CD4-positive, CD25-positive, alpha-beta regulatory T cell (primary cell): ENCODE measurements at regions not wholly inside any gene's neighbourhood (a gene's known extent, or its start where the extent isn't known, plus 50 kb on each side); places are given as distances from the start of the nearest gene placed in this dataset.

Experiments
- ATAC-seq, 2 donors: fragments of 150-1000 bp; cut with Tn5 transposase; one replicate each; pipeline ENCODE4 v1.10.0; 2021; ENCODE audit warnings: low read depth in 2 of 2, moderate number of reproducible peaks in 2 of 2, moderate library complexity in 1 of 2
- DNase-seq, 3 donors: peaks; one replicate each; pipeline versions ENCODE4 v3.0.0 to v3.0.0-alpha.2; 2012 to 2022; ENCODE audit warnings: mixed read lengths in 1 of 3
- H3K27ac ChIP-seq: one replicate; pipeline ENCODE4 v1.7.0; 2013; ENCODE audit warnings: mild to moderate bottlenecking, low read length; ENCODE audit not compliant: insufficient read depth, poor library complexity, severe bottlenecking
- H3K27me3 ChIP-seq: one replicate; pipeline ENCODE4 v1.7.0; 2013; ENCODE audit warnings: low read length; ENCODE audit not compliant: control insufficient read depth, insufficient read depth
- H3K36me3 ChIP-seq: one replicate; pipeline ENCODE4 v1.7.0; 2013; ENCODE audit warnings: mild to moderate bottlenecking, low read length, moderate library complexity; ENCODE audit not compliant: control insufficient read depth, insufficient read depth
- H3K4me1 ChIP-seq: 2 replicates; pipeline ENCODE4 v1.7.0; 2013; ENCODE audit warnings: mild to moderate bottlenecking, low read length; ENCODE audit not compliant: insufficient read depth, control insufficient read depth, poor library complexity, severe bottlenecking
- H3K4me3 ChIP-seq: one replicate; pipeline ENCODE4 v1.7.0; 2013; ENCODE audit warnings: low read depth, mild to moderate bottlenecking, low read length, moderate library complexity
- H3K9me3 ChIP-seq, 2 experiments: 1 replicate in 1 of 2; 2 replicates in 1 of 2; pipeline ENCODE4 v1.7.0; 2013; ENCODE audit warnings: low read length in 2 of 2, mild to moderate bottlenecking in 1 of 2, moderate library complexity in 1 of 2; ENCODE audit not compliant: control insufficient read depth in 2 of 2
- H3K27ac Mint-ChIP-seq, 3 donors: one replicate each; pipeline ENCODE4 v1.8.0; 2020 to 2022; ENCODE audit warnings: mild to moderate bottlenecking in 3 of 3, mixed read lengths in 3 of 3, moderate library complexity in 2 of 3
- H3K27me3 Mint-ChIP-seq: one replicate; pipeline ENCODE4 v1.8.0; 2022; ENCODE audit warnings: mild to moderate bottlenecking, mixed read lengths
- H3K36me3 Mint-ChIP-seq: one replicate; pipeline ENCODE4 v1.8.0; 2020; ENCODE audit warnings: mixed read lengths
- H3K4me1 Mint-ChIP-seq, 4 donors: one replicate each; pipeline ENCODE4 v1.8.0; 2020 to 2022; ENCODE audit warnings: mixed read lengths in 4 of 4, mild to moderate bottlenecking in 1 of 4
- H3K4me3 Mint-ChIP-seq, 4 donors: one replicate each; pipeline ENCODE4 v1.8.0; 2020 to 2022; ENCODE audit warnings: mild to moderate bottlenecking in 4 of 4, mixed read lengths in 4 of 4, moderate library complexity in 3 of 4
- H3K9me3 Mint-ChIP-seq, 7 donors: one replicate each; pipeline ENCODE4 v1.8.0; 2020 to 2022; ENCODE audit warnings: mixed read lengths in 7 of 7, mild to moderate bottlenecking in 3 of 7, moderate library complexity in 2 of 7

GRCh38 chr2:147548451-147548850, 296.4 kb upstream of the ACVR2A start:
- H3K4me3 ChIP-seq: no peak overlapping the region
- no peak for DNase-seq
- H3K27ac Mint-ChIP-seq: no peak overlapping the region
- no peaks in the 10 kb centered on the region for H3K4me1 ChIP-seq
- no peaks in the 10 kb centered on the region for H3K9me3 ChIP-seq
- no peak for ATAC-seq
- H3K4me1 Mint-ChIP-seq: no peaks in the 10 kb centered on the region
- peaks cover 0 to 7% (median 0%) of the 10 kb centered on the region in 7 donors for H3K9me3 Mint-ChIP-seq
- no peak overlapping the region for H3K27ac ChIP-seq
- H3K27me3 Mint-ChIP-seq: no peaks in the 10 kb centered on the region
- no peaks in the 10 kb centered on the region for H3K36me3 Mint-ChIP-seq
- H3K4me3 Mint-ChIP-seq: no peak overlapping the region
- H3K27me3 ChIP-seq: no peaks in the 10 kb centered on the region
- H3K36me3 ChIP-seq: no peaks in the 10 kb centered on the region

- no peak for DNase-seq
- no peak for ATAC-seq
- H3K27ac ChIP-seq: no peak overlapping the region
- Mint-ChIP-seq H3K9me3 (peaks cover 0 to 7% (median 0%) of the 10 kb centered on the region in 7 donors), H3K27me3 (no peaks in the 10 kb centered on the region), H3K27ac (no peak overlapping the region), H3K4me1 (no peaks in the 10 kb centered on the region), H3K36me3 (no peaks in the 10 kb centered on the region), H3K4me3 (no peak overlapping the region)
- H3K4me1 ChIP-seq: no peaks in the 10 kb centered on the region
- H3K9me3 ChIP-seq: no peaks in the 10 kb centered on the region
- no peaks in the 10 kb centered on the region for H3K36me3 ChIP-seq
- no peaks in the 10 kb centered on the region for H3K27me3 ChIP-seq
- no peak overlapping the region for H3K4me3 ChIP-seq
These were observed 297.4 kb upstream of the ACVR2A start for GRCh38 chr2:147547440-147547839.

GRCh38 chr2:147546109-147546508, 298.7 kb upstream of the ACVR2A start:
- H3K4me3 Mint-ChIP-seq: no peak overlapping the region
- no peak for ATAC-seq
- no peak for DNase-seq
- no peaks in the 10 kb centered on the region for H3K36me3 ChIP-seq
- H3K9me3 ChIP-seq: no peaks in the 10 kb centered on the region
- H3K4me3 ChIP-seq: no peak overlapping the region
- no peak overlapping the region for H3K27ac ChIP-seq
- no peaks in the 10 kb centered on the region for H3K4me1 Mint-ChIP-seq
- no peaks in the 10 kb centered on the region for H3K36me3 Mint-ChIP-seq
- no peaks in the 10 kb centered on the region for H3K27me3 ChIP-seq
- no peak overlapping the region for H3K27ac Mint-ChIP-seq
- H3K27me3 Mint-ChIP-seq: no peaks in the 10 kb centered on the region
- H3K9me3 Mint-ChIP-seq: peaks cover 0 to 10% (median 2%) of the 10 kb centered on the region in 7 donors
- H3K4me1 ChIP-seq: no peaks in the 10 kb centered on the region

- Histone ChIP-seq H3K9me3 (no peaks in the 10 kb centered on the region), H3K27ac (no peak overlapping the region), H3K27me3 (no peaks in the 10 kb centered on the region), H3K4me1 (no peaks in the 10 kb centered on the region), H3K4me3 (no peak overlapping the region), H3K36me3 (no peaks in the 10 kb centered on the region)
- Mint-ChIP-seq H3K4me1 (no peaks in the 10 kb centered on the region), H3K9me3 (peaks cover 0 to 5% (median 2%) of the 10 kb centered on the region in 7 donors), H3K36me3 (no peaks in the 10 kb centered on the region), H3K4me3 (no peak overlapping the region), H3K27ac (no peak overlapping the region), H3K27me3 (no peaks in the 10 kb centered on the region)
- DNase-seq (no peak), ATAC-seq (no peak)
These were observed 301.8 kb upstream of the ACVR2A start for GRCh38 chr2:147543056-147543455.

- Mint-ChIP-seq H3K4me1 (no peaks in the 10 kb centered on the region), H3K27me3 (no peaks in the 10 kb centered on the region), H3K4me3 (no peak overlapping the region), H3K9me3 (peaks cover 0 to 5% (median 2%) of the 10 kb centered on the region in 7 donors), H3K27ac (no peak overlapping the region), H3K36me3 (no peaks in the 10 kb centered on the region)
- no peak overlapping the region for H3K4me3 ChIP-seq
- DNase-seq: no peak
- H3K27me3 ChIP-seq: no peaks in the 10 kb centered on the region
- H3K4me1 ChIP-seq: no peaks in the 10 kb centered on the region
- H3K9me3 ChIP-seq: no peaks in the 10 kb centered on the region
- ATAC-seq: no peak
- no peak overlapping the region for H3K27ac ChIP-seq
- no peaks in the 10 kb centered on the region for H3K36me3 ChIP-seq
These were observed 302.5 kb upstream of the ACVR2A start for GRCh38 chr2:147542351-147542750.

- no peak overlapping the region for H3K4me3 Mint-ChIP-seq
- Histone ChIP-seq H3K9me3 (no peaks in the 10 kb centered on the region), H3K27me3 (no peaks in the 10 kb centered on the region), H3K4me1 (no peaks in the 10 kb centered on the region), H3K4me3 (no peak overlapping the region), H3K27ac (no peak overlapping the region), H3K36me3 (no peaks in the 10 kb centered on the region)
- H3K9me3 Mint-ChIP-seq: peaks cover 0 to 5% (median 2%) of the 10 kb centered on the region in 7 donors
- no peak for DNase-seq
- H3K4me1 Mint-ChIP-seq: no peaks in the 10 kb centered on the region
- ATAC-seq: no peak
- H3K27ac Mint-ChIP-seq: no peak overlapping the region
- H3K36me3 Mint-ChIP-seq: no peaks in the 10 kb centered on the region
- no peaks in the 10 kb centered on the region for H3K27me3 Mint-ChIP-seq
These were observed 303.5 kb upstream of the ACVR2A start for GRCh38 chr2:147541314-147541713.

GRCh38 chr2:147538821-147539220, 306.0 kb upstream of the ACVR2A start:
- Mint-ChIP-seq H3K4me3 (no peak overlapping the region), H3K27me3 (no peaks in the 10 kb centered on the region), H3K27ac (peak overlapping the region in 1 of 3 donors; percentile 44), H3K4me1 (no peaks in the 10 kb centered on the region), H3K36me3 (no peaks in the 10 kb centered on the region), H3K9me3 (peaks cover 0 to 5% (median 0%) of the 10 kb centered on the region in 7 donors)
- H3K27me3 ChIP-seq: no peaks in the 10 kb centered on the region
- DNase-seq: no peak
- H3K27ac ChIP-seq: no peak overlapping the region
- H3K4me1 ChIP-seq: no peaks in the 10 kb centered on the region
- H3K9me3 ChIP-seq: no peaks in the 10 kb centered on the region
- no peaks in the 10 kb centered on the region for H3K36me3 ChIP-seq
- no peak for ATAC-seq
- H3K4me3 ChIP-seq: no peak overlapping the region

- no peaks in the 10 kb centered on the region for H3K27me3 Mint-ChIP-seq
- no peak overlapping the region for H3K4me3 ChIP-seq
- H3K36me3 ChIP-seq: no peaks in the 10 kb centered on the region
- ATAC-seq: no peak
- H3K9me3 ChIP-seq: no peaks in the 10 kb centered on the region
- H3K27ac ChIP-seq: no peak overlapping the region
- H3K27ac Mint-ChIP-seq: no peak overlapping the region
- no peaks in the 10 kb centered on the region for H3K27me3 ChIP-seq
- DNase-seq: no peak
- peaks cover 0 to 5% (median 0%) of the 10 kb centered on the region in 7 donors for H3K9me3 Mint-ChIP-seq
- no peaks in the 10 kb centered on the region for H3K4me1 Mint-ChIP-seq
- H3K4me3 Mint-ChIP-seq: no peak overlapping the region
- H3K4me1 ChIP-seq: no peaks in the 10 kb centered on the region
- no peaks in the 10 kb centered on the region for H3K36me3 Mint-ChIP-seq
These were observed 306.7 kb upstream of the ACVR2A start for GRCh38 chr2:147538088-147538487.
